Fibroblast of pulmonary artery (primary cell): ENCODE measurements at regions not wholly inside any gene's neighbourhood (a gene's known extent, or its start where the extent isn't known, plus 50 kb on each side); places are given as distances from the start of the nearest gene placed in this dataset.

ENCODE experiments used
- DNase-seq: peaks from one replicate; pipeline ENCODE4 v3.0.0-alpha.2; 2010; ENCODE audit warnings: low read depth
- H3K4me3 ChIP-seq: replicated peaks from 2 replicates; pipeline ENCODE4 v1.5.1; 2011; ENCODE audit warnings: low read depth, mild to moderate bottlenecking, control low read depth, low read length, moderate library complexity
- TF ChIP-seq, protein P1 (sequence below): IDR thresholded peaks from 2 replicates; pipeline ENCODE4 v1.5.1; 2011; ENCODE audit warnings: mild to moderate bottlenecking, control low read depth, low read length, inconsistent platforms; ENCODE audit errors: missing control alignments

DNA sequence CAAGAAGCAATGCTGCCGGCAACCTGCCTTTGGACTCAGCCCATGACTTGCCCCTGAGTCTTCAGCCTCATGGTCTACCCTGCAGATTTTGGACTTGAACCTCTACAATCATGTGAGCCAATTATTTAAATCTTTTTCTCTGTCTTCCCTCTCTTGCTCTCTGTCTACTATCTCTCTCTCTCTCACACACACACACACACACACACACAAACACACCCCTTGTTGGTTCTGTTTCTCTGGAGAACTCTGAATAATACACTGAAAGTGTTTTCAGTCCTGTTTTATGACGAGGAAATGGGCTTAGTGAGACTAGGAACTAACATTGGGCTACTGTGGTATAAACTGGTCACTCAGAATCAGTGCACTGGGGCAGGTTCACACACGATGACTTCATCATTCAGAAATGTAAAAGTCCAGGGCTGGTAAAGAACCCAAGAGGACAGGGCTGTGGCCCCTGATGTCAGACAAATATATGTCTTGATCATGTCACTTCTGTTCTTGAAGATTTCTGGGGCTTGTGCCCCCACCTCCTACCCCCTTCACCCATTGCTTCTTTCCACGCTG is 266.1 kb upstream of the SIX2 start:
- peak; percentile 38 for DNase-seq
- H3K4me3 ChIP-seq = no peak overlapping the region
- TF ChIP-seq, protein P1, sequence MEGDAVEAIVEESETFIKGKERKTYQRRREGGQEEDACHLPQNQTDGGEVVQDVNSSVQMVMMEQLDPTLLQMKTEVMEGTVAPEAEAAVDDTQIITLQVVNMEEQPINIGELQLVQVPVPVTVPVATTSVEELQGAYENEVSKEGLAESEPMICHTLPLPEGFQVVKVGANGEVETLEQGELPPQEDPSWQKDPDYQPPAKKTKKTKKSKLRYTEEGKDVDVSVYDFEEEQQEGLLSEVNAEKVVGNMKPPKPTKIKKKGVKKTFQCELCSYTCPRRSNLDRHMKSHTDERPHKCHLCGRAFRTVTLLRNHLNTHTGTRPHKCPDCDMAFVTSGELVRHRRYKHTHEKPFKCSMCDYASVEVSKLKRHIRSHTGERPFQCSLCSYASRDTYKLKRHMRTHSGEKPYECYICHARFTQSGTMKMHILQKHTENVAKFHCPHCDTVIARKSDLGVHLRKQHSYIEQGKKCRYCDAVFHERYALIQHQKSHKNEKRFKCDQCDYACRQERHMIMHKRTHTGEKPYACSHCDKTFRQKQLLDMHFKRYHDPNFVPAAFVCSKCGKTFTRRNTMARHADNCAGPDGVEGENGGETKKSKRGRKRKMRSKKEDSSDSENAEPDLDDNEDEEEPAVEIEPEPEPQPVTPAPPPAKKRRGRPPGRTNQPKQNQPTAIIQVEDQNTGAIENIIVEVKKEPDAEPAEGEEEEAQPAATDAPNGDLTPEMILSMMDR = no peak

DNA sequence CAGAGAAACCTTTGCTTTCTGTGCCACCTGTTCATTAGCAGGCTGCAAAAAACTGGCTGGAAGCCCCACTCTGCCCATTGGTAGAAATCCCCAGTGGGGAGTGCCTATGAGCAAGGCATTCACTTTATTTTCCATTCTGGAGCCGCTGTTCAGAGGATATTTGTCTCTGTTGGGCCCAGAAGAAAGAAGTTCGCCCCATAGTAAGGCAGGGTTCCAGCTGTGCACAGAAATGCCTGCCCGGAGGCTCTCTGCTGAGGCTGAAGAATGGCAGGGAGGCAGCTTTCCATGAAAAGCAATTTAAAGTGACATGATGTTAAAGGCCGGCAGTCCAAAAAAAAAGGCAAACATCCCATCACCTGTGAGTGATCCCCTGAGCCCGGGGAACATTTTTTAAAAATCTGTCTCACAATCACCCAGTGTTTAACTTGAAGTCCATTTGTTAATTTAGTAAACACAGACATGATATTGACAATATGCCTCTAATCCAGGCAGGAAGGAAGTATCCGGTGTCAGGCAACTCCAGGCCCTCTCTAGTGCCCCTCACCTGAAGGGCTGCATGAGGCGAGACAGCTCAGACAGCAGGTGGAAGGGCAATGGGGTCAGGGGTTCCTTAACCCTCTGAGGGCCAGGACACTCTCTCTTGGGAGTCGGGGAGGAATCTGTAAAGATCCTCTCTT is 265.1 kb upstream of the SIX2 start:
- TF ChIP-seq, protein P1 = no peak
- H3K4me3 ChIP-seq = no peak overlapping the region

DNA sequence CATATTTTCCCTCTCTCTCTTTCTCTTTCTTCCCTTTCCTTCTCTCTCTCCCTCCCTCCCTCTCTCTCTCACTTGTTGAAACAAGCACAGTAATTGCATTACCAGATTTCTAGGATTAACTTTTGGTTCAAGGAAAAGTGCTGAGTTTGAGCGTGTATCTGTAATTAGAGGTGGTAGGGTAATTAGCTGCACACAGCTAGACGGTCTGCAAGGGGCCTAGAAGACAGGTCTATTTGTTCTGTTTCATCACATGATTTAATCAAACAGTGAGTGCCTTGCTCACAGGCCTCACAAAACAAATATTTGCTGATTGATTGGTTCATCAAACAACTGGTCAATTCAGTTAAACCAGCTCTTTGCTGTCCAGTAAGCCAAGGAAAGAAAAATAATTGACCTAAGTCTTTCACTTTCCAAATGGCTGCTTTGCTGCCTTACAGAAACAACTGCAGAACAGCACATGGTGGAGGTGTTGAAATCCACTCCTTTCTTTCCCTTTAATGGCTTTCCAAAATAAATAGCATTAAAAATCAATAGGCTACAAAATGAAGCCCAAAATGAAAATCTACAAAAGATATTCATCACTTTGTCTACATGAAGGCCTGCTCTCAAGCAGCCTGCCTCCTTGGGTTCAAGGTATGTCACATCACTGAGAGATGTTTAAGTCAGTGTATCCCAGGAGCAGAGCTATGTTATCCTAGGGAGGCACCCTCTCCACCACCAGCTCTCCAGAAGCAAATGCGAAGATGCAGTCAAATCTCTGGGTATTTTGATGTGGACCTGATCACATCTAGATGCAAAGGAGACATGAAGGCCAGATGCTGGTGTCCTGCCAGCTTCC is 264.4 kb upstream of the SIX2 start:
- TF ChIP-seq, protein P1 = no peak
- DNase-seq = no peak
- no peak overlapping the region for H3K4me3 ChIP-seq

More for the DNA sequence above, 265.1 kb upstream of the SIX2 start:
- no peak for DNase-seq

DNA sequence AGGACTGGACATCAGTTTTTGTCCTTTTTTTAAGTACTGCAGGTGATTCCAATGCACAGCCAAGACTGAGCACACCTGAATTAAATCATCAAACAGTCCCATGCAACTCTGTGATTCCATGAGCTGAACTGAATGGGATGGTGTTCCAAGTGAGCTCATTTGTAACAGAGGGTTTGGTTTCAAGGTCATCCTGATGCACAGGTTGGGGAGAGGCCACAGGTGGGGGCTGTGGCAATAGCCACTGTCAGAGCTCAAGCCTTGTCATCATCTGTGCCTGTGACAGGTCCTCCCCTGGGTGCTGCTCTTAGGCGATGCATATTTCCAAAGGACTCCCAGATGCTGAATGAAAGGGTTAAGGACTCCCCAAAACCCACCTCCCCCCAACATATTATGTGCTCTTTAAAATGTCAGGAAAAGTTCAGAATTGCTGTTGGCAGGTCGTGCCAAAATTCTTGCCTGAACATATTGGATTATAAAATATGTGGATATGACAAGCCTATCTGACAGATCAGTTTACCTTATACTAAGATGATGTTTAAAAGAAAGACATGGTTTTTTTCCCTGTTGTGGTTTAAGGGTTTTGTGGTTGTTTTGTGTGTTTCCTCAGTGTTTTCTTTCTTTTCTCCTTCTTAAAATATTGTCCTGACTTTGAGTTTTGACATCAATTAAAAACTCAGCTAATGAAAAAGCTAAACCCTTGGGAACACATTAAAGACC is 263.5 kb upstream of the SIX2 start:
- no peak for DNase-seq
- TF ChIP-seq, protein P1 = no peak
- H3K4me3 ChIP-seq = no peak overlapping the region

DNA sequence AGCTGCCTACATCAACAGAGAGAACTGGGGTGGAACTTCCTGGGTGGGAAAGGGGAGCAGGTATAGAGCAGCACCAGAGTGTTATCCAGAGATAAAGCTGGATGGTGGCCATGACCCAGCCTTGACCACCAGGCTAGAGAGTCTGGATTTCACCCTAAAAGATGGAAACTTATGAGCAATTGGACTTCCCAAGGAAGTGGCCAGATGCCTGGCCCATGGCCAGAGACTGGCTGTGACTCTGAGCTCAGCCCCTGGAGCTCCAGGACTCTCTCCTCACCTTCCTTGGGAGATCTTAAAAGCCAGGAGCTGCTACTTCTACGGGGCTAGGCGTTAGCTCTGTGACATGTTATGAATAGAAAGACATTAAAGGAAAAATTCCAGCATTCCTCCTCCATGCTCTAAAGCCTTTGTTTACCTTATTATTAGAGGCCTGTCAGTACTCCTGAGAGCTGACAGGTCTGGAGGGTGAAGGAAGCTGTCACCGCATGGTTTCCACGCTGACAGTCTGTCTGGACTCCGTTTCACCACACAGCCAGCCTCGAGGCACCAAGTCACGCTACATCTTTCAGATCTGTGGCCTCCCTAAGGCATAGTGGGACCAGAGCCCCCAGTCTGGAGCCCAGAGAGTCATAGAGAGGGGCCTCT is 260.0 kb upstream of the SIX2 start:
- H3K4me3 ChIP-seq = no peak overlapping the region
- DNase-seq = peak; percentile 46
- TF ChIP-seq, protein P1 = no peak

DNA sequence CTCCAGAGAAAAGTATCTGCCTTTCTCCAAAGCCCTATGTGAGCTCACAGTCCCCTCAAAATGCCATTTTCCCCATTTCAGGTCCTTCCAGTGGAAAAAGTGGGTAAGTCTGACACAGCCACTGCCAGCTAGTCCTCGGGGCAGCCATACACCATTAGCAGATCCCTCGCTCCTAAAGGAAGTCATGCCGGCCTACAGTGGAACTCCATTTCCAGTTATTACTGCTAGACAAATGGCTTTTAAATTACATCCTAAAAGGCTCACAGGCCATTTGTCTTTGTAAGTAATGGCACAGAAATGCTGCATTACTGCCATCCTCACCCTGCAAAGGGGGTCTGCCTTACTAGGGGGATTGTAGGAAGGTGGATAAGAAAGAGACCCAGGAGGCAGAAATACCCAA is 259.4 kb upstream of the SIX2 start:
- no peak overlapping the region for H3K4me3 ChIP-seq
- TF ChIP-seq, protein P1 = no peak
- no peak for DNase-seq
